ENCODE measurements at regions not wholly inside any gene's neighbourhood (a gene's known extent, or its start where the extent isn't known, plus 50 kb on each side); places are given as distances from the start of the nearest gene placed in this dataset.

DNA sequence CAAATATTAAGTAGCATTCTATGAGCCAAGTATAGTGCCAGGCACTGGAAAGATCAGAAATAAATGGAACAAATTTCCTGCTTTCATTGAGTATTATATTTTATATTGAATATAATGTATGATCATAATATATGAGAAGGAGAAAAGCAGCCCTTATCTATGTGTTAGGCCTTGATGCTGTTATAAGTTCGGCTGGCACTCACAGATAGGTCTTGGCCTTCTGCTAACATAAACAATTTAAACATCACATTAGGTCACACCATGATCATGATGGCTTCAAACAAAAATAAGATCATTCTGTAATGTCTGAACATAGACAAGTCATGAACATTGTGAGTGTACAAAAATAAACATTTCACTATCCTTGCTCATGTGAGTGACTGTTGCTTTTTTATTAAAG lies 584.0 kb upstream of the ZNF385D start:
- DNase-seq, result no peak

DNA sequence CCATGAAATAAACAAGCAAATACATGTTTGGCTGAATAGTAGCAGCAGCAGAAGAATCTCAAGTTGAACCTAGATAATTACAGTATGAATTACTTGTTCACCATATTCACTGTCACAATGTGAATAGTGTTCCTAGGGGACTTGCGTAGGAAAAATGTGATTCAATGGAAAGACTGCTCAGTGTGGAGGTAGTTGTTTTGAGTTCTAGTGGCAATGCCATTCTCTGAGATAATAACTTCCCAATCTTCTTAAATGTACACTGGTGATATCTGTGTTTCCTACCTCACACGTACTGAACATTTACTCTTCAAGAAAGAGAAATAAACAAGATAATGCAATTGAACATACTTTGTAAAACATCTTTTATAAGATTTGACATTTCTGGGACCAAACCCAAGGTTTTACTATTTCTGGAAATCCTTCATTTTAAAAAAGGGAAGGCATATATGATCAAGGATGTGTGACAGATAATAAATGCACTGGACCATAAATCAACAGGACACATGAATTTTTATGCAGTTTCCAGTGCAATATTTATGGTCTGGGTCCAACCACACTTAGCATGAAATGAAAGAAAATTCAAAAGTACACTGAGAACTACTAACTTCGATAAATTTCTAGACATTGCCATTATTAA lies 598.3 kb upstream of the ZNF385D start:
- DNase-seq, result no peak

DNA sequence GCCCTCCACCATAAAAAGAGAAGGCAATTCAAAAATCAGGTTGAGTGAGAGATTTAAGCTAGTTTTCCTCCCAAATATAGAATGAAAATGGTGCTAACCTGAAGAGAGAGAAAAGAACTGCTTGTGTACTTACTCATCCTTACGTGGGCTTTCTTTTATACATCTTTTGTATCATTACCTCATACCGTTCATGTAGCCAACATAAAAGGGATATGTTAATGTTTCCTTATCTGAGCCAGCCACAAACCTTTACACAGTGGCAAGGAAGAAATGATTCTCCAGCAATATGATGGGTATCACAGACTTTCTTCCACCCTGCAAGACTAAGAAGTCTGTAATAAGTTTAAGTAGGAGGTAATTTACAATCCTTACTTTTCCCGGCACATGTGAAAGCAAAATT lies 600.8 kb upstream of the ZNF385D start:
- DNase-seq, result no peak

DNA sequence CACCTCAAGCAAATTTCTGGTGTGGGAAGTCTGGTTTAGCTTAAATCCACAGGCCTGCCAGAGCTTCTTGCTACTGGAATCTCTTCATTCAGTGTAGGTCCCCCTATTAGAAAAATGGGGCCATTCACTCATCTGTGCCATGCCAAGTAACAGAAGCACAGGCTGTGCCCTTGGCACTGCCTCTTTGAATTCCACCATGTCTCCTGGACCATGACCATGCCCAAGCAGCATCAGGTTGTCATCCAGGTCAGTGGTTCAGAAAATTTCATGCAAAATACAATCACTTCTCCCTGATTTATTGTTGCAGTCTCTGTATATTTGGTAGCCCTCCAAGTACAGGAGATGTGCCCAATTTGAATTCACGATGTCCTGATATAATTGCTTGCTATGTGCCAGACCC lies 602.1 kb upstream of the ZNF385D start:
- no peak for DNase-seq

DNA sequence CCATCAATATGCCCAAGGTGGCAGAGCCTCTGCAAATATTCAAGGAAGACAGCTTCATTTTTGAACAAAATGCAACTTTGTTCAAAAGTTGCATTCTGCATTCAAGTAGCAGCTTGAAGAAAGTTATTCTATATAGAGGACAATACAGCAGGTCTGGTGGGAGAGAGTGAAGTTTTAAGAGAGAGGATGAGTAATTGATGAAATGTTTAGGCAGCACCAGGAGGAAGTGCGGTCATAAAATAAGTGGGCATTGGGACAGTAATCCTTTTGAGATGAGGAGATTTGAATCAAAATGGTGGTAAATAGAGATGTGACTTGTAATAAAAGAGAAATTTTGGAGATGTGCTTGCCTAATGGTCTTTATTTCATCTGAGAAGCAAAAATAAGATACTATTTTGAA lies 607.3 kb upstream of the ZNF385D start:
- no peak for DNase-seq

DNA sequence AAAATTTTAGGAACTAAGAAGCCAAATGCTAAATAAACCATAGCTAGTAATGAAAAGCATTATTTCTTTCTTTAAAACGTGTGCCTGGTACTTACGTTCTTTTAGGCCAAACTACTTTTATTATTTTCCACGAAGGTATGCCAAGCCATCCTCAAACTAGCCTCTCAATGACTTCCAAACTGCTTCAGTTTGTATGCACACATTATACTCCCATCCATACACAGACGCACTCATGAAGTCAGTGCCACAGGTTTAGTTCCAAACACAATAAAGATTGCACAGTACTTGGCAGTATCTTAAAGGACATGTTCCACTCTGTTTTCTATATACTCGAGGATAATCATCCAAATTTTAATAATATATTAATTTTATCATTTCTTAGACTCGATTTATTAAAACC lies 609.2 kb upstream of the ZNF385D start:
- DNase-seq, result no peak

DNA sequence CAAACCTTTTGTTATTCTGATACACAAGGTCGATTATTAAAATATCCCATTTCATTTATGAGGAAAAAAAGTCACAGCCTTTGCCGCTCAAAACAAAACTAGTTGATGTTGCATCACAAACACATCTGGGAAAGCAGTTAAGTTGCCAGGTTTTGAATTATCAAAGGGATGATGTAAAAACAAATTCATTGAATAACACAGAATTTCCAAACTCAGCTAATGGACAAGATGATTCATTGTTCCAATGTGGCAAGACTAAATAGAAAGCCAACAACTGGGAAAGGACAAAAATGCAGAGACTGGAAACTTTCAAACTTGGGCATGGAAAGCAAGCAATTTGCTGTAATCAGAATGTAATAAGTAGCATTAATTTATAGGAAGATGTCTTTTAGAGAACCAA lies 610.0 kb upstream of the ZNF385D start:
- DNase-seq, result no peak

DNA sequence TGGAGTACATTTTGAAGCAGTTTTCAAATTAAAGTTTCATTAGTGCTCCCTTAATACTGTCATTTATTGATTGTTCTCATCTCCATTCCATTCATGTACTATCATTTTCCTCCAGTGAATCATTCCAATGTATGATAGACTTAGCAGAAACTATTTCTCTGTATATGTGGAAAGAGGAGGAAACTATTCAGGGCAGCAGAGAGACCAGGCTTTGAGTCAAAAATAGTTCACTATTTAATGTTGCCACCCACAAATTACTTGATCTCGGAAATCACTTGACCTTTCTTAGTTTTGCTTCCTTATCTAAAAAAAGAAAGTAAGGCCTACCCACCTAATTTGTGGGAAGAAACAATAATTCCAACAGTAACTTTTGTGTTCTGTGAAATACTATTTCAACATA lies 610.5 kb upstream of the ZNF385D start:
- DNase-seq, result no peak

DNA sequence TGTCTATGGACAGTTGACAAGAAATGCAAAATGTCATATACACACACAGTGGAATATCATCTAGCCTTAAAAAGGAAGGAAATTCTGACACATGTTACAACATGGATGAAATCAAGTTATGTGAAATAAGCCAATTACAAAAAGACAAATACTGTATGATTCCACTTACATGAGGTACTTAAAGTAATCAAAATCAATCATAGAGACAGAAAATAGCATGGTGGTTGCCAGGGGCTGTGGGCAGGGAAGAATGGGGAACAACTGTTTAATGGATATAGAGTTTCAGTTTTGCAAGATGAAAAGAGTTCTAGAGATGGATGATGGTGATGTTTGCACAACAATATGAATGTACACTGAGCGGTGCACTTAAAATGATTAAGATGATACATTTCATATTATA lies 613.8 kb upstream of the ZNF385D start:
- DNase-seq, result no peak

DNA sequence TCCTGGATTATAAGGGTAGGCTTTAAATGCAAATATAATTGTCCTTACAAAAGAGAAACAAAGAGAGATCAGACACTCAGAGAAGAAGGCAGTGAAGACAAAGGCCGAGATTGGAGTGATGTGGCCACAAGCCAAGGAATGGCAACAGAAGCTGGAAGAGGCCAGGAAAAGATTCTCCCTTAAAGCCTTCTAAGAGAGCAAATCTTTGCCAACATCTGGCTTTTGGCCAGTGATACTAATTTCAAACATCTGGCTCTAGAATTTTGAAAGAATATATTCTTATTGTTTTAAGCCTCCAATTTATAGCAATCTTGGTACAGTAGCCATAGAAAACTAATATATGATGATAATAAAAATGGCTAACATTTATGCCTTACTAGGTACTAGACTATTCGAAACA lies 615.8 kb upstream of the ZNF385D start:
- no peak for DNase-seq

DNA sequence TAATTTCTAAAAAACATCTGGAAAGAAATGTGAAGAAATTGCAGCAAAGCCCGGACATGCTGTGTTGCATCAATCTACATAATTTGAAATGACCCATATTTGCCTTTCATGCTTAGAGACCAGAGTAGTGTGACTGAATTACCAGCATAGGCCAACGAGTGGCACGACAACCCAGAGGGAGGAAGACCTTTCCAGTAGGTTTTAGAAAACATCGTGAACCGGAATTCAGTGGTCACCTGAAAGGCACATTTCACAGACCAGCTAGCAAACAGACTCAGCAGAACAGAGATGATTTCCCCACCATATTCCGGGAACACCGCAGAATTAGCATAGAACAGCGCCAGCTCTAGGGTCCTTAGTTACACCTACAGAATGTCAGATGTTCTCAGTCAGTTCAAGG lies 620.0 kb upstream of the ZNF385D start:
- DNase-seq, result no peak

DNA sequence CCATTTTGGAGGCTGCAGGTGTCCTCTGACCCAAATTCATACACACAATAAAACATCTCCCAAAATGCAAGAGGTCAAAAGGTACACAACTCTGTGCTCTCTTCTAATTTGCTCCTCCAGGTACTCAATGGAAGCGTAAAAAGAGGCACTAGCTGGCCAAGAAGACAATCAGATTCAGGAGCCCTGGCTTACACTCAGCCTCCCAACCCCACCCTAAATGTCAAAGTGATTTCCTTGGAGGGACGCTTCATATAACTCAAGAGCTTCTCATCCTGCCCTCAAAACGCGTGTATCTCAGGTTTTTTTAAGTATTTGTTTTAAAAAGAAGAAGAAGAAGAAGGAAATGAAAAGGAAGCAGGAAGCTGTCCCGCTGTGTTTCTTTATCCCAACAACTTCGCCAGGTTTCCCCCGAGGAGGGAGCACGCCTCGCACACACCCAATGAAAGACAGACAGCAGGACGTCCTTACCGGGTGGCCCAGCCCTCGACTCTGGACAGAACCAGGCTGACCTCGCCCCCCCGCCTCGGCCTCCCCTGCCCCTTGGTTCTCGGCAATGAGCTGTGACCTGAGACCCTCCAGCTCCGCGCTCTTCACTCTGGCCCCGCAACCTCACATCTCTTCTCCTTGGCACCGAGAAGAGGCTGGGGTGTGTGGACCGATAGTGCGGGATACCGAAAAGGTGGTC lies 620.7 kb upstream of the ZNF385D start:
- peak; percentile 1 for DNase-seq

DNA sequence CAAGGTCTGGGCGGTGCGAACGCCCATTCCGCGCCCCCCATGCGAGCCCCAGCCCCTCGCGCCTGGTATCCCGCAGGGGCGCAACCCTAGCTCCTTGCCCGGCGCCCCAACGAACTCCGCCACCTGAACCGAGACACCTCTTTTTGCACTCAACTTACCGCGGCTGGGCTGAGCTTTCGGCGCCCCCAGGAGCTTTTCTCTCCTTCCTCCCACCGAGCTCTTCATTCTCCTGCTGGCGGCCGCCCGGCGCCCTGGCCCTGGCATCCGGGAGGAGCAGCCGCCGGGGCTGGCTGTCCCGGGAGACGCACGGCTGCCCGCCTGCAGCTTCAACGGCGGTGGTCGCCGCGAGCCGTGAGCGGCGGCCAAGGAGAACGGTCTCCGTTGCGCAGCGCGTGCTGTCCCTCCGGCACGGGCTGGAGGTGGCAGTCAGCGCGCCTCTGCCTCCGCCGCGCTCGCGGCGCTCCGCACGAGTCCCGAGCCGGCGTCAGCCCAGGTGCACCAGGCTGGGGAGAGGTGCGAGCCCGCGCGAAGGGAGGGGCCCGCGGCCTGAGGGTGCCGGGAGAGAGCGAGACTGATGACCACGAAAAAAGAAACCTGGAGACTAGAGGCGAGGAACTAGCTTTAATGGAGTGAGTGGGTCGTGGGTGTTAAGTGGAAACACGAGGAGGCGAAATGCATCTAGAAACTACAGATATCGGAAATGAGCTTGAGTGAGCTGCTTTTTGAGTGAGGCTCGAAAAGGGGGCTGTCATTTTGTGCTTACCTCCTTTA lies 621.5 kb upstream of the ZNF385D start:
- peak; percentile 43 for DNase-seq

DNA sequence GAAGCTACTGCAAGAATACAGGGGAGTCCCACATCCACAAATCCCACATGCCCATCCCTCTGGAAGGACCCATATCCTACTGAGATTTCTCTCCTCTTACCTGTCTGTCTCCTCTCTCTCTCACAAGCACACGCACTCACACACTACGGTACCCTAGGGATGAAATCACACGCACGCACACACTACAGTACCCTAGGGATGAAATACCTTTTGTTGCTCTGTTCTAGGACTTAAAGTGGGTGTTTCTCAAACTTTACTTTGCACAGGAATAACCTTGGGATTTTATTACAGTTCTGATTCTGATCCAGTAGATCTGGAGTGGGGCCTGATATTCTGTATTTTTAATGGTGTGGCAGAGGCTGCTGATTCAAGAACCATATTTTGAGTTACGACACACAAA lies 622.2 kb upstream of the ZNF385D start:
- DNase-seq, result no peak

DNA sequence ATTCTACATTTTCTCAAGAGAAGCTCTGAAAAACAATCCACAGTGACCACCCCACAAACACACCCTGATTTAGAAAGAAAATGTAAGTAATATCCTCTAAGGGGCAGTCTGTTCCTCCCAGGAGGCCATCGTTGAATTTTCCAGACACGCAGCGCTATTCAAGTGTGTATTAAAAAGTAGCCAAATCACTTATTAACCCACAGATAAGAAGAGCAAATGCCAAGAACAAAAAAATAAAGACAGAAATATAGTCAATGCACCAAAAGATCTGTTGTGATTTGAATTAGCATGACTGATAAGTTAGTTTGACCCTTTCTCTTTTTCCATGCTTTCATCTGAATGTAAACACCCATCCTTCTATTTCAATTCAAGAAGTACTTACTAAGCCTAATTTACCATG lies 622.8 kb upstream of the ZNF385D start:
- no peak for DNase-seq

DNA sequence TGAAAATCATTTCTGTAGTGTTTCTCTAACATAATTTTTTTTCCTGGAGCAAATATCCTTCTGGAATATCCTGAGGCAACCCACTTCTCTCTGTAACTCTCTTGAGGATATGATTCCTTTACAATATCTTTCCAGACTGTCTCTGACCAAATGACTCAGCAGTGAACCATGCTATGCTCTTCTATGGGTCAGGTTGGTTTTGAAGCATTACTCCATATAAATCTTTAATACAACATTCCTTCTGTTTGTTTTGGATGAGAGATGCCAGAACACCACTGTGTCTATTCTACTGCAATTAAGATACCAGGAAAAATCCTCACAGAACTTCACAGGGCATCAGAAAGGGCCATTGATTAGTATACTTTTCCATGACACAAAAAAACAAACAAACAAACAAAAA lies 626.4 kb upstream of the ZNF385D start:
- no peak for DNase-seq

DNA sequence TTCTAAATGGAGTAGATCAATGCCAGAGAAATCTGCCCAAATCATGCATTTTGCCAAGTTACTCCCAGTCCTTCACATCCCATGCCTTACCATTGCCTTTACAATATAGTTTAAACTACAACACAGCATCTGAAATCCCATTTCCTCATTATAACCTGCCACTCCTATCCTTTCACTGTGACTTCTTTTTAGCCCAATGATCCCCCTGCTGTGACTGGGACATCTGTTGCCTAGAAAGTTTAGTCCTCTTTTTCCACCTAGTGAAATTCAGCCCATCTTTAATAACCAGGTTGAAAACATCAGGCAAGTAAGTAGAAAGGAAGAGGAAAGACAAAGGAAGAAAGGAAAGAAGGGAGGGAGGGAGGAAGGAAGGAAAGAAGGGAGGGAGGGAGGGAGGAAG lies 627.9 kb upstream of the ZNF385D start:
- no peak for DNase-seq

DNA sequence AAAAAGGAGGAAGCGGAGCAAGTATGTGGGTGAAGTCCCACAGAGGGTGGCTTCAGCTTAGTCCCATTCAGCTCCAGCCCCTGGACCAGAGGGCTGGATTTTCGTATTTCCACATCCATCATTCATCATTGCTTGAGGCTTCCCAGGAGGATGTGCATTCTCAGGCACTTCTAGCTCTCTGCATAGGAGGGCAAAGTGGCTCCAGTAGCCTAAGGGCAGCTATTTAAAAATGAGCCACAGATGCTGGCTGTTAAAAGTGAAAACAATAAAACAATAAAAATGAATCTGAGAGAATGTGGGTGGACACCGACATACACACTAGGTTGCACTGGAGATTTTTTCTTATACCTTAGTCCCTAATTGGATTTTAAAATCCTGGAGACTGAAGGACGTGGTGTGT lies 629.2 kb upstream of the ZNF385D start:
- no peak for DNase-seq

DNA sequence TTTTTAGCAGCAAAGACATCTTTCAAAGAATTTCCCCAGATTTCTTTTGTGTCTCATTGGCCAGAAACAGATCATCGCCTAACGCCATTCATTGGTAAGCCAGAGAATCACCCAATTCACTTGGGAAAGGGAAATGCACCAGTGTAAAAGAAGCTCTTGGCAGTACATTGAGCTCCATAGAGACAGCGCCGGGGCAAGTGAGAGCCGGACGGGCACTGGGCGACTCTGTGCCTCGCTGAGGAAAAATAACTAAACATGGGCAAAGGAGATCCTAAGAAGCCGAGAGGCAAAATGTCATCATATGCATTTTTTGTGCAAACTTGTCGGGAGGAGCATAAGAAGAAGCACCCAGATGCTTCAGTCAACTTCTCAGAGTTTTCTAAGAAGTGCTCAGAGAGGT lies 630.6 kb upstream of the ZNF385D start:
- peak; percentile 17 for DNase-seq

DNA sequence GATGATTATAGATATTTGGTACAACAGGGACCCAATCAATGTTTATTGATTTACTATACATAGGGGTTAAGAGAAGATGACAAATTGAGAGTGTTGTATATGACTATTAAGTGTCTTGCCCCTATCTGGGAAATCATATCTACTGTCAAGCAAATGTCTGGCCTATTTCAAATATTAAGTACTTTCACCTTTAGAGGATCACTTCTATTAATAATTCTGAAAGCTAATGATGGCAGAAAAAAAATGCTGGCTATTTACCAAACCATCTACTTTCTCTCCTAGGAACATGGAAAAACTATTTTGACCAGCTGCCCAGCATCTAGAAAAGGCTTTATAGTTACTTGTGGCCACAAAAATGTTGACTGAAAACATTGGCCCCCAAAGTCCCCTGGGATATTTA lies 632.3 kb upstream of the ZNF385D start:
- no peak for DNase-seq

DNA sequence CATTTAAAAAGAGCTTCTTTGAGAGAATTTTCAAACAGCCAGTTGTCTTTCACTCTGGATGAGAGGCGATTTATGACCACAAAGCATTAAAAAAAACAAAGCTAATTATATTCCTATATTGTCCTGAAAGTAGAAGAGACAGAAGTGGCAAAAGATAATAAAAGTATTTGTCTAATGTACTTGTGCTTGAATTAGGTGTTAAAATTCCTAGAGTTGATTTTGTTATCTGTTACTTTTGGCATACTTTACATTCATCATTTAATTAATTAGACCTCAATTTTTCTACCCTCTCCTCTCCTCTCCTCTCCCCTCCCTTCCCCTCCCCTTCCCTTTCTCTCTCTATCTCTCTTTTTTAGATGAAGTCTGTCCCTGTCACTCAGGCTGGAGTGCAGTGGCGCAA lies 635.1 kb upstream of the ZNF385D start:
- DNase-seq, result no peak

DNA sequence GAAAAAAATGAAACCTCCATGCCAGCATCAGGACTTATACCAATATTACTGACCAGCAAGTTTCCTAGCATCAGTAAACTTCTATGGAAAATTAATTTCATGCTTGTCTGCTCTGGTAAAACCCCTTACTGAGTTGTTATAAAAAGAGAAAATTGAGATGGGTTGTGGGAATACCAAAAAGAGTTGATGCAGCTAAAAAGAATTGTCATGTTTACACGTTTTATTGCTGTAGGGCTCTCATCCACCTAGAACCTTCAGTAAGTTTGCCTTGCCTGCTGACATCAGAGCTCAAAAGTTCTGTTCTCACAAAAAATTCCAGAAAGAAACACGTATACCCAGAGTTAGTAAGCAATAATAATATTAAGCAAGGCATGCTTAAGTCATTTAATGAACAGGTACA lies 641.3 kb upstream of the ZNF385D start:
- DNase-seq, result no peak

DNA sequence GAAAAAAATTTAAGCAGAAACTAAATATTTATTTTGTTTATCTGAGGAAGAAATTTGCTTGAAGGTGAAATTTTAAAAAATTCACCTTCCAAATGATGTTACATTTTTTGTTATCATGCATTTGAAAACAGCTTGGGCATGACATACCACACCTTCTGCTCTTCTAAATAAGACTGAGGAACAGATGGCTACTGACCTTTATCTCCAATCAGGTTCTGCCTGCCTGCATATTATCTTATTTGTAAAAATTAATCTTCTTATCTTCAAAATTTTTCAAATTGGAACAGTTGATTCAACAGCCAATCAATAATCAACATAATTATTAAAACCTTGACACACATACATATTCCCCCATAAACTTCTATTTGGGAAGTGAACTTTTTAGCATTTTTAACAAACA lies 641.8 kb upstream of the ZNF385D start:
- DNase-seq, result no peak

DNA sequence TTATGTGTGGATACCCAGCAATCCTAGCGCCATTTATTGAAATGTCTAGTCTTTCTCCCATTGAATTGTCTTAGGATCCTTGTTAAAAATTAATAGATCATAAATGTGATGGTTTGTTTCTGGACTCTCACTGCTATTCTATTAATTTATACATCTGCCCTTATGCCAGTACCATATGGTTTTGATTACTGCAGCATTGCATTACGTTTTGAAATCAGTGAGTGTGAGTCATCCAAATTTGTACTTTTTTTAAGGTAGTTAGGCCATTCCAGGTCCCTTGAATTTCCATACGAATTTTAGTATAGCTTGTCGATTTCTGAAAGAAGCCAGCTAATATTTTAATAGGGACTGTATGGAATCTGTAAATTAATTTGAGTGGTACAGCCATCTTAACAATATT lies 648.6 kb upstream of the ZNF385D start:
- DNase-seq, result no peak

DNA sequence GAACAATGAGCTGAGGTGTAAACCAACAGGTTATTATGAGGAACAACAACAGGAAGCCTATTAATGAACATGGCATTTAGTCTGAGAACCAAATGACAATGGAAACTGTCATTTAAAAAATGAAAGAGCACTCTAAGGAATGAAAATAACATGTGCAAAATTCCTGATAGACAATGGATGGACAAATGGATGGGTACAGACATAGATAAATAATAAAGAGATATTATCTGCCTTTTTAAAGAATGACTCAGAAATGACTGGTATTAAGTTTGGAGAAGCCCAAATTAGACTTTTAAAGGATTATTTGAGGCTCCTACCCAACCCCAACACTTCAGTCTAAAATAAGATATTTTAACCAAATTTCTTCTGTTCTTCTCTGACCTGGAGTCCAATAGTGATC lies 650.5 kb upstream of the ZNF385D start:
- no peak for DNase-seq
